ENCODE measurements at regions not wholly inside any gene's neighbourhood (a gene's known extent, or its start where the extent isn't known, plus 50 kb on each side); places are given as distances from the start of the nearest gene placed in this dataset.

DNA sequence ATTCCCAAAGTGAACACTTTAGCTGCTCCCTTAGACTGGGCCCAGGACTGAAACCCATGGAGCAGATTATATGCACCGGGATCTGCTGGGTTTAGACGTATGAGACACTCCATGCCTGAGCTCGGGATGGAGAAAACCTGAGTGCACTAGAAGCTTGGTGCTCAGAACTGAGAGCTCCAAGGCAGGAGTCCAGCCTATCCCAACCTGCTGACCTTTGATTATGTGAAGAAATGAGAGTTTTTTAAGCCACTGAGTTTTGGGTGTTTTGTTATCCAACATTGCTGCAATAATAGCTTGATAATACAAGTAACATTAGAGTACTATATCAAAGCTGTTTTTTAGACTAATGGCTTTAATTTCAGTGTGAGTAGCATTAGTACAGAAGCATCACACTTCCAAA, 131.5 kb upstream of the KCNK1 start:
- TF ChIP-seq CTCF (IDR thresholded peaks at IDR 0.05) (no peak), EP300 (IDR thresholded peaks at IDR 0.05) (no peak)
